Vagina (tissue), 2 donors: ENCODE measurements at regions not wholly inside any gene's neighbourhood (a gene's known extent, or its start where the extent isn't known, plus 50 kb on each side); places are given as distances from the start of the nearest gene placed in this dataset.

Source experiments
- CTCF ChIP-seq, 3 experiments: fragments of 450-650 bp in 2 of 3; fragments of 200-600 bp in 1 of 3; sonication (generic) in 1 of 3; IDR thresholded peaks; one replicate each; pipeline ENCODE4 v1.5.1; 2017 to 2019; ENCODE audit warnings: antibody characterized with exemption in 3 of 3, mild to moderate bottlenecking in 2 of 3, moderate library complexity in 2 of 3
- POLR2A ChIP-seq, 2 donors: fragments of 450-650 bp; IDR thresholded peaks; one replicate each; pipeline ENCODE4 v1.6.1; 2017; ENCODE audit warnings: antibody characterized with exemption in 2 of 2, mild to moderate bottlenecking in 2 of 2, moderate library complexity in 2 of 2
- POLR2AphosphoS5 ChIP-seq, 2 donors: sonication (generic); formaldehyde crosslinking; IDR thresholded peaks; one replicate each; pipeline ENCODE4 v1.9.0; 2017; ENCODE audit warnings: antibody characterized with exemption in 2 of 2, mild to moderate bottlenecking in 2 of 2, low read depth in 1 of 2; ENCODE audit not compliant: insufficient read depth in 1 of 2

DNA sequence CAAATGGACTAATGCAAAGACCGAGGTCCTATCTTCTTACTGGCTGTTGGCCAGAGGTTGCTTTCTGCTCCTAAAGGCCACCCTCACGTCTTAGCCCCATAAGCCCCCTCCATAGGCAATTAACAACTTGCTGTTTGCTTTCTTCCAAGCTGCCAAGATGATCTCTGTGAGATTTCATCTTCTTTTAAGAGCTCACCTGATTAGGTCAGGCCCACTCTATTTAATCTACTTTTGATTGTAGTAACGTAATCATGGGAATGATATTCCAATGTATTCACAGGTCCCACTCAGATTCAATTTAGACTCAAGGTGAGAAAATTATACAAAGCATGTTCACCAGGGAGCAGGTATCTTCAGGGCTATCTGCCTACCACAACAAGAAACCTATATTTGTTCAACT lies 84.4 kb upstream of the RAD23B start:
- TF ChIP-seq POLR2A (IDR thresholded peaks at IDR 0.05) (no peak), CTCF (IDR thresholded peaks at IDR 0.05) (no peak), POLR2AphosphoS5 (IDR thresholded peaks at IDR 0.05; ENCODE audit: insufficient read depth in 1 of 2, low read depth in 1 of 2) (no peak)
